ENCODE measurements at regions not wholly inside any gene's neighbourhood (a gene's known extent, or its start where the extent isn't known, plus 50 kb on each side); places are given as distances from the start of the nearest gene placed in this dataset.

DNA sequence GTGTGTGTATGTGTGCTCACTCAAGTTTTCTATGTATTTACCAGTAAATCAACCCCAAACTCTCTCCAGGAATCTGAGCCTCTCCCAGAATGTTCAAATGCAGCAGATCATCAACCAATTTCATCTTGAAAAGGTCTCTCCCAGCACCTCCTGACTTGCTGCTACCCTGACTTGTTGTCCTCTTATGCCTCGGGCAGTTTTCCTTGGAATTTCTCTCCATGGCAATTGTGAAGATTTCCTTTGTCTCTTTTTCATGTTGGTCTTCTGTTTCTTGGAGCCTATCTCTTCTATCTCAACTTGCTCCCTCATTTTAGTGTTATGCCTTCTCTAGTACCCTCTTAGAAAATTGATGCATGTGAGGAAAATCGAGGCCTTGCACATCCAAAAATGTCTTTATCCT is 303.6 kb upstream of the KIF2A start:
- no peaks in the 10 kb centered on the region for H3K27me3 ChIP-seq
- no peaks in the 10 kb centered on the region for H3K9me3 ChIP-seq
- WGBS, 4 donors, result 56 to 67% (median 64%) methylated on average over 2 of the region's 2 CpGs
- no peak for TF ChIP-seq CTCF (IDR thresholded peaks at IDR 0.05)
- TF ChIP-seq POLR2A (IDR thresholded peaks at IDR 0.05), result no peak
- no peak for DNase-seq
- ATAC-seq, result no peak
- intact Hi-C loops (cut with DNase I), result no loop called here
- H3K4me3 ChIP-seq, result no peak overlapping the region
- no peaks in the 10 kb centered on the region for H3K4me1 ChIP-seq
- H3K27ac ChIP-seq, result no peak overlapping the region
- no peaks in the 10 kb centered on the region for H3K36me3 ChIP-seq

DNA sequence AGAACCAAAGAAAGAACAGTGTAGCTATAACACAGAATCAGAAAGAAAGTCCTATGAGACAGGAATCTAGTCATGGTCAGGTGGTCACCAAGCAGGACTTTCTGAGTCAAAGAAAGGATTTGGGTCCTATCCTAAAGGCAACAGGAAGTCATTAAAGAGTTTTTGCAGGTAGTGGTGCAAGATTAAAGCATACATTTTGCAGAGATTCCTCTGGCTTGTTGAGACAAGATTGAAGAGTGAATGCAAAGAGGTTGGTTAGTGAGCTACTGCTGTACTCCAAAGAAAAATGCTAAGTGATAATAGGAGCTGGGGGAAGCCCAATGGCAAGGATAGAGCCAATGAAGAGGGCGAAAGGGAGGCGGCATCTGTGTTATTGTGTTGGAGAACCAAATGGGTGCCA is 300.5 kb upstream of the KIF2A start:
- no peak overlapping the region for H3K27ac ChIP-seq
- H3K9me3 ChIP-seq, result no peaks in the 10 kb centered on the region
- H3K36me3 ChIP-seq, result no peaks in the 10 kb centered on the region
- no peaks in the 10 kb centered on the region for H3K4me1 ChIP-seq
- H3K27me3 ChIP-seq, result no peaks in the 10 kb centered on the region
- WGBS, 4 donors, result 91 to 97% (median 93%) methylated on average over 2 of the region's 2 CpGs
- no peak for TF ChIP-seq CTCF (IDR thresholded peaks at IDR 0.05)
- TF ChIP-seq POLR2A (IDR thresholded peaks at IDR 0.05), result no peak
- DNase-seq, result no peak
- no peak overlapping the region for H3K4me3 ChIP-seq
- no peak for ATAC-seq
- intact Hi-C loops (cut with DNase I), result no loop called here

- no peak overlapping the region for H3K4me3 ChIP-seq
- intact Hi-C loops (cut with DNase I), result no loop called here
- H3K27ac ChIP-seq, result no peak overlapping the region
- no peaks in the 10 kb centered on the region for H3K4me1 ChIP-seq
- no peaks in the 10 kb centered on the region for H3K27me3 ChIP-seq
- ATAC-seq (no peak), DNase-seq (no peak)
- 57 to 66% (median 58%) methylated on average over 3 of the region's 3 CpGs for WGBS, 4 donors
- no peaks in the 10 kb centered on the region for H3K9me3 ChIP-seq
- no peaks in the 10 kb centered on the region for H3K36me3 ChIP-seq
- TF ChIP-seq CTCF (IDR thresholded peaks at IDR 0.05) (no peak), POLR2A (IDR thresholded peaks at IDR 0.05) (no peak)
Observed at GRCh38 chr5:62007457-62007856, 298.5 kb upstream of the KIF2A start.

- Histone ChIP-seq H3K4me3 (no peak overlapping the region), H3K27me3 (peaks cover 0 to 6% (median 0%) of the 10 kb centered on the region in 9 donors), H3K4me1 (no peaks in the 10 kb centered on the region), H3K36me3 (no peaks in the 10 kb centered on the region), H3K27ac (no peak overlapping the region), H3K9me3 (no peaks in the 10 kb centered on the region)
- no peak for TF ChIP-seq POLR2A (IDR thresholded peaks at IDR 0.05)
- no peak for TF ChIP-seq CTCF (IDR thresholded peaks at IDR 0.05)
- intact Hi-C loops (cut with DNase I), result no loop called here
- WGBS, 4 donors, result 61 to 68% (median 65%) methylated on average over 5 of the region's 5 CpGs
- no peak for ATAC-seq
- no peak for DNase-seq
Observed at GRCh38 chr5:62011089-62011664, 294.8 kb upstream of the KIF2A start.
